GM12878 (cell line): ENCODE measurements at regions not wholly inside any gene's neighbourhood (a gene's known extent, or its start where the extent isn't known, plus 50 kb on each side); places are given as distances from the start of the nearest gene placed in this dataset.
"Not testable (repeated sequence)": the region's sequence is repeated elsewhere in the genome, so short reads cannot be mapped to it uniquely, and the experiment has no call there.

Experiments
- ATAC-seq: fragments of 200-7000 bp; cut with Tn5 transposase; 3 replicates; pipeline ENCODE4 v1.9.1; 2020; ENCODE audit warnings: mild to moderate bottlenecking, moderate library complexity
- BruUV-seq: library from RNA; stranded (reverse); fragments of 400-500 nt; replicated peaks from 2 replicates; lab custom pipeline; 2021; lab: Mats Ljungman, UMichigan
- CTCF ChIA-PET: fragments of 300-600 bp; sonication (Branson Sonifier 250); formaldehyde crosslinking; extraction: SDS; loops from one replicate; lab custom pipeline; 2021; ENCODE audit warnings: inconsistent platforms; lab: Yijun Ruan, JAX
- POLR2A ChIA-PET: fragments of 350-600 bp; formaldehyde crosslinking; extraction: SDS; loops from one replicate; lab custom pipeline; 2021; ENCODE audit warnings: inconsistent platforms; lab: Charles Lee
- RAD21 ChIA-PET: fragments of 300-600 bp; sonication (Branson Sonifier 250); formaldehyde crosslinking; loops from one replicate; lab custom pipeline; 2023; ENCODE audit warnings: antibody characterized with exemption; ENCODE audit not compliant: unreplicated experiment; lab: Charles Lee
- SMC1A ChIA-PET: fragments of 300-600 bp; sonication (Branson Sonifier 250); formaldehyde crosslinking; loops from one replicate; lab custom pipeline; 2023; ENCODE audit not compliant: unreplicated experiment, uncharacterized antibody; lab: Charles Lee
- DNase-seq: peaks from one replicate; pipeline ENCODE4 v3.0.0-alpha.2; 2011; ENCODE audit warnings: low read depth, low spot score
- FAIRE-seq: peaks from 3 replicates; lab custom pipeline; 2011; peaks lifted over from hg19 to GRCh38; lab: Jason Lieb, UNC
- H2AFZ ChIP-seq: 2 replicates; pipeline ENCODE4 v1.6.0; 2011; ENCODE audit warnings: low read depth, low read length, control low read depth; ENCODE audit not compliant: control insufficient read depth
- H3K27ac ChIP-seq: 2 replicates; pipeline ENCODE4 v1.5.1; 2011; ENCODE audit warnings: control low read depth; ENCODE audit not compliant: control insufficient read depth, insufficient read depth
- H3K27me3 ChIP-seq, 2 experiments: replicated peaks in 1 of 2; 2 replicates each; pipeline versions ENCODE4 v1.6.0 to v1.6.1; 2011; ENCODE audit warnings: low read length in 1 of 2; ENCODE audit not compliant: control insufficient read depth in 2 of 2, insufficient read depth in 2 of 2
- H3K36me3 ChIP-seq, 2 experiments: 2 replicates each; pipeline ENCODE4 v1.5.1; 2011; ENCODE audit warnings: low read length in 1 of 2; ENCODE audit not compliant: control insufficient read depth in 2 of 2, insufficient read depth in 2 of 2
- H3K4me1 ChIP-seq: 2 replicates; pipeline ENCODE4 v1.6.1; 2011; ENCODE audit warnings: mild to moderate bottlenecking, low read length, moderate library complexity, mixed read lengths; ENCODE audit not compliant: control insufficient read depth, insufficient read depth
- H3K4me2 ChIP-seq: 2 replicates; pipeline ENCODE4 v1.6.0; 2011; ENCODE audit warnings: control low read depth; ENCODE audit not compliant: control insufficient read depth, insufficient read depth
- H3K4me3 ChIP-seq: fragments of 200-600 bp; sonication (generic); 2 replicates; pipeline ENCODE4 v1.5.1; 2016
- H3K79me2 ChIP-seq: 2 replicates; pipeline ENCODE4 v1.6.0; 2011; ENCODE audit warnings: low read length; ENCODE audit not compliant: control insufficient read depth, insufficient read depth
- H3K9ac ChIP-seq: 2 replicates; pipeline ENCODE4 v1.8.0; 2011; ENCODE audit warnings: low read length, control low read depth, mixed read lengths; ENCODE audit not compliant: control insufficient read depth, insufficient read depth
- H3K9me3 ChIP-seq: replicated peaks from 3 replicates; pipeline ENCODE4 v1.5.1; 2011; ENCODE audit warnings: mild to moderate bottlenecking, low read length; ENCODE audit not compliant: control insufficient read depth, insufficient read depth
- H4K20me1 ChIP-seq: 2 replicates; pipeline ENCODE4 v1.6.0; 2011; ENCODE audit not compliant: control insufficient read depth, insufficient read depth
- CBFB ChIP-seq: IDR thresholded peaks from 2 replicates; pipeline ENCODE4 v1.6.1; 2016; ENCODE audit warnings: antibody characterized with exemption, low read depth
- EZH2 ChIP-seq: IDR thresholded peaks from 2 replicates; pipeline ENCODE4 v1.6.1; 2012; ENCODE audit warnings: low read depth, mild to moderate bottlenecking, control low read depth, inconsistent platforms, low read length, borderline replicate concordance; ENCODE audit not compliant: control insufficient read depth
- GATAD2B ChIP-seq: fragments of 450-650 bp; conservative IDR thresholded peaks from 2 replicates; pipeline ENCODE4 v1.6.1; 2017; ENCODE audit warnings: low read depth, mild to moderate bottlenecking, moderate library complexity
- JUNB ChIP-seq: IDR thresholded peaks from 2 replicates; pipeline ENCODE4 v1.6.1; 2016; ENCODE audit warnings: antibody characterized with exemption, mild to moderate bottlenecking
- PAX8 ChIP-seq: fragments of 450-650 bp; IDR thresholded peaks from 2 replicates; pipeline ENCODE4 v1.6.1; 2017; ENCODE audit warnings: mild to moderate bottlenecking, moderate library complexity
- ZNF24 ChIP-seq: fragments of 450-650 bp; IDR thresholded peaks from 2 replicates; pipeline ENCODE4 v1.6.1; 2017; ENCODE audit warnings: antibody characterized with exemption, mild to moderate bottlenecking
- WGBS: methylation state at CpG from one replicate; pipeline ENCODE4 v1.1.6; 2016; ENCODE audit warnings: low lambda C conversion rate; ENCODE audit not compliant: insufficient replicate concordance, insufficient coverage; ENCODE audit errors: missing lambda C conversion rate; 5-methylcytosine and 5-hydroxymethylcytosine counted together
- in situ Hi-C: fragments of 300-500 bp; cut with MboI; formaldehyde crosslinking; loops from 9 replicates; pipeline ENCODE4 v1.14.3; 2018; ENCODE audit warnings: mixed read lengths
- intact Hi-C: fragments of 100-400 bp; cut with micrococcal nuclease; formaldehyde crosslinking; loops from one replicate; pipeline ENCODE4 v1.14.2; 2022; ENCODE audit not compliant: unreplicated experiment
- TF ChIP-seq, protein P1 (sequence below): fragments of 450-650 bp; formaldehyde crosslinking; IDR thresholded peaks from 2 replicates; pipeline ENCODE4 v1.5.0; 2022; ENCODE audit warnings: mild to moderate bottlenecking, missing genetic modification characterization
- TF ChIP-seq, protein P2 (sequence below), 3 experiments: IDR thresholded peaks in 2 of 3; conservative IDR thresholded peaks in 1 of 3; 2 replicates each; pipeline ENCODE4 v1.5.1; 2011; ENCODE audit warnings: low read depth in 3 of 3, low read length in 3 of 3, mild to moderate bottlenecking in 3 of 3, control low read depth in 2 of 3, moderate library complexity in 2 of 3, inconsistent platforms in 1 of 3, mixed read lengths in 1 of 3; ENCODE audit not compliant: control insufficient read depth in 2 of 3, insufficient read depth in 1 of 3; ENCODE audit errors: extremely low read depth in 1 of 3

DNA sequence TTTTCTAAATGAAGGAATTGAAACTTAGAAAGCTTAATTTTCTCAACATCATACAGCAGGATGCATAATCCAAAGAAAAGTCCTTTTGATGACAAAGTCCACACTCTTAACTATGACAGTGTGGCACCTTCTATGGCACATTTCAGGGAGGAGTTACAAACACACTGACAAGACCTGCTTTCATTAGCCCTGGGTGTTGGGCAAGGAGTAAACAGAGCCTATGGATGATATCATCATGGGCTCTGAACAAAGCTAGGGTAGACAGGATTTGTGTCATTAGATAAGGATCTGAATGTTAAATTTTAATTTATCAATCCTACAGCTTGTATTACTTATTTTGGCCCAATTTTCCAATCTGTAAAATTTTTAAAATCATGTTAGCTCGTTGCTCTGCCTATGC is 62.6 kb upstream of the DENND1B start (continued):
- TF ChIP-seq JUNB (no peak), ZNF24 (no peak), EZH2 (no peak), CBFB (no peak), PAX8 (no peak), GATAD2B (no peak)
- TF ChIP-seq, protein P1, sequence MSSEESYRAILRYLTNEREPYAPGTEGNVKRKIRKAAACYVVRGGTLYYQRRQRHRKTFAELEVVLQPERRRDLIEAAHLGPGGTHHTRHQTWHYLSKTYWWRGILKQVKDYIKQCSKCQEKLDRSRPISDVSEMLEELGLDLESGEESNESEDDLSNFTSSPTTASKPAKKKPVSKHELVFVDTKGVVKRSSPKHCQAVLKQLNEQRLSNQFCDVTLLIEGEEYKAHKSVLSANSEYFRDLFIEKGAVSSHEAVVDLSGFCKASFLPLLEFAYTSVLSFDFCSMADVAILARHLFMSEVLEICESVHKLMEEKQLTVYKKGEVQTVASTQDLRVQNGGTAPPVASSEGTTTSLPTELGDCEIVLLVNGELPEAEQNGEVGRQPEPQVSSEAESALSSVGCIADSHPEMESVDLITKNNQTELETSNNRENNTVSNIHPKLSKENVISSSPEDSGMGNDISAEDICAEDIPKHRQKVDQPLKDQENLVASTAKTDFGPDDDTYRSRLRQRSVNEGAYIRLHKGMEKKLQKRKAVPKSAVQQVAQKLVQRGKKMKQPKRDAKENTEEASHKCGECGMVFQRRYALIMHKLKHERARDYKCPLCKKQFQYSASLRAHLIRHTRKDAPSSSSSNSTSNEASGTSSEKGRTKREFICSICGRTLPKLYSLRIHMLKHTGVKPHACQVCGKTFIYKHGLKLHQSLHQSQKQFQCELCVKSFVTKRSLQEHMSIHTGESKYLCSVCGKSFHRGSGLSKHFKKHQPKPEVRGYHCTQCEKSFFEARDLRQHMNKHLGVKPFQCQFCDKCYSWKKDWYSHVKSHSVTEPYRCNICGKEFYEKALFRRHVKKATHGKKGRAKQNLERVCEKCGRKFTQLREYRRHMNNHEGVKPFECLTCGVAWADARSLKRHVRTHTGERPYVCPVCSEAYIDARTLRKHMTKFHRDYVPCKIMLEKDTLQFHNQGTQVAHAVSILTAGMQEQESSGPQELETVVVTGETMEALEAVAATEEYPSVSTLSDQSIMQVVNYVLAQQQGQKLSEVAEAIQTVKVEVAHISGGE (CRISPR knock-in tag): no peak
- TF ChIP-seq, protein P2, sequence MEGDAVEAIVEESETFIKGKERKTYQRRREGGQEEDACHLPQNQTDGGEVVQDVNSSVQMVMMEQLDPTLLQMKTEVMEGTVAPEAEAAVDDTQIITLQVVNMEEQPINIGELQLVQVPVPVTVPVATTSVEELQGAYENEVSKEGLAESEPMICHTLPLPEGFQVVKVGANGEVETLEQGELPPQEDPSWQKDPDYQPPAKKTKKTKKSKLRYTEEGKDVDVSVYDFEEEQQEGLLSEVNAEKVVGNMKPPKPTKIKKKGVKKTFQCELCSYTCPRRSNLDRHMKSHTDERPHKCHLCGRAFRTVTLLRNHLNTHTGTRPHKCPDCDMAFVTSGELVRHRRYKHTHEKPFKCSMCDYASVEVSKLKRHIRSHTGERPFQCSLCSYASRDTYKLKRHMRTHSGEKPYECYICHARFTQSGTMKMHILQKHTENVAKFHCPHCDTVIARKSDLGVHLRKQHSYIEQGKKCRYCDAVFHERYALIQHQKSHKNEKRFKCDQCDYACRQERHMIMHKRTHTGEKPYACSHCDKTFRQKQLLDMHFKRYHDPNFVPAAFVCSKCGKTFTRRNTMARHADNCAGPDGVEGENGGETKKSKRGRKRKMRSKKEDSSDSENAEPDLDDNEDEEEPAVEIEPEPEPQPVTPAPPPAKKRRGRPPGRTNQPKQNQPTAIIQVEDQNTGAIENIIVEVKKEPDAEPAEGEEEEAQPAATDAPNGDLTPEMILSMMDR (IDR thresholded peaks at IDR 0.05 in 2 of 3, conservative IDR thresholded peaks at IDR 0.05 in 1 of 3; ENCODE audit: control insufficient read depth in 2 of 3, extremely low read depth in 1 of 3, insufficient read depth in 1 of 3, low read depth in 3 of 3, low read length in 3 of 3): no peak

DNA sequence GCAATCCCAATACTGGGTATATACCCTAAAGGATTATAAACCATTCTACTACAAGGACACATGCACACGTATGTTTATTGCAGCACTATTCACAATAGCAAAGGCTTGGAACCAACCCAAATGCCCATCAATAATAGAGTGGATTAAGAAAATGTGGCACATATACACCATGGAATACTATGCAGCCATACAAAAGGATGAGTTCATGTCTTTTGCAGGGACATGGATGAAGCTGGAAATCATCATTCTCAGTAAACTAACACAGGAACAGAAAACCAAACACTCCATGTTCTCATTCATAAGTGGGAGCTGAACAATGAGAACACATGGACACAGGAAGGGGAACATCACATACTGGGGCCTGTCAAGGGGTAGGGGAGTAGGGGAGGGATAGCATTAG is 61.1 kb upstream of the DENND1B start:
- H3K4me3 ChIP-seq, H3K27ac ChIP-seq, H3K36me3 ChIP-seq, POLR2A ChIA-PET, H3K9ac ChIP-seq, H3K4me1 ChIP-seq, H3K27me3 ChIP-seq, RAD21 ChIA-PET, H3K4me2 ChIP-seq, SMC1A ChIA-PET, in situ Hi-C loops, H2AFZ ChIP-seq, BruUV-seq, H3K79me2 ChIP-seq, H4K20me1 ChIP-seq, CTCF ChIA-PET, H3K9me3 ChIP-seq, DNase-seq, intact Hi-C loops, FAIRE-seq, ATAC-seq: not testable (repeated sequence)
- 64% methylated on average over 1 of the region's 1 CpG for WGBS

DNA sequence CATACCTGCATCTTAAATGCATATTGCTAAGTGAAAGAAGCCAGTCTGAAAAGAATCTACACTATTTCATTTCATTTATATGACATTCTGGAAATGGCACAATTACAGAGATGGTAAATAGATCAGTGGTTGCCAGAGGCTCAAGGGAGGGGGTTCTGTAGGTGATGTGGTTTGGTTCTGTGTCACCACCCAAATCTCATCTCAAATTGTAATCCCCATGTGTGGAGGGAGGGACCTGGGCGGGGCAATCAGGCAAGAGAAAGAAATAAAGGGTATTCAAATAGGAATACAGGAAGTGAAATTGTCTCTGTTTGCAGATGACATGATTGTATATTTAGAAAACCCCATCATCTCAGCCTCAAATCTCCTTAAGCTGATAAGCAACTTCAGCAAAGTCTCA is 53.7 kb upstream of the DENND1B start:
- H3K36me3 ChIP-seq, ATAC-seq, in situ Hi-C loops, H3K4me3 ChIP-seq, intact Hi-C loops, CTCF ChIA-PET, BruUV-seq, H3K4me2 ChIP-seq, H3K4me1 ChIP-seq, H3K27me3 ChIP-seq, H4K20me1 ChIP-seq, H3K79me2 ChIP-seq, H3K9me3 ChIP-seq, H2AFZ ChIP-seq, H3K27ac ChIP-seq, POLR2A ChIA-PET, FAIRE-seq, DNase-seq, RAD21 ChIA-PET, SMC1A ChIA-PET, H3K9ac ChIP-seq: not testable (repeated sequence)
- WGBS: 0% methylated on average over 1 of the region's 1 CpG
